ENCODE measurements at regions not wholly inside any gene's neighbourhood (a gene's known extent, or its start where the extent isn't known, plus 50 kb on each side); places are given as distances from the start of the nearest gene placed in this dataset. TPM values are rescaled to one million over a fixed set of nuclear protein-coding genes. Genes with fewer than 3 reads are reported as not detected.

DNA sequence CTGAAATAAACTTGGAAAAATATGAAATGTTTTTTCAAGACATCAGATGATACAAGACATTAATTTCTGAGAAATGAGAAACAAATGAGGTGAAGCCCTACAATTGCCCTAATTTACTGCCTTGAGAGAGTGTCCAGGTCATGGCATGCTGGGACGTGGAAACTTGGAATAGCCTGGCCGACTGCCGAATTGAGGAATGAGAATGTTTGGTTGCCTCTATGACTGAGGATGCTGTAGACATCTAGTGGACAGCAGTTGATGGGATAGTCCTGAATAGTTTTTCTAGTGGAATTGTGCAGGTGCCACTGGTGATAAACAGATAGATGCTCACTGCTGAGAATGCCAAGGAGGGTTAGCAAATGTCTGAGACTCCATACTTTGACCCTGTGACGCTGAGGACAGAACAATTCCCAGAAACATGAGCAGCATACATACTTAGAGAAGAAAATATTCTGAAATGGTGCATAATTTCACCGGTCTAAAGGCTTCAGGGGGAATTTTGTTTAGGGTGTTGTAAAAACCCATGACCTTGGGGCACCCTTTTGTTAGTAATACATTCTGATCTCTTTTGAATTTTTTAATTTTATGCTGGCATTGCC, 56.5 kb upstream of the CWC22 start:
- peak; percentile 48 for DNase-seq (ENCODE audit: low read depth)
- peak; percentile 11 for TF ChIP-seq CTCF (IDR thresholded peaks at IDR 0.05; ENCODE audit: insufficient read depth, low read length)
- no peak overlapping the region for H3K4me3 ChIP-seq (ENCODE audit: low read depth, low read length)

DNA sequence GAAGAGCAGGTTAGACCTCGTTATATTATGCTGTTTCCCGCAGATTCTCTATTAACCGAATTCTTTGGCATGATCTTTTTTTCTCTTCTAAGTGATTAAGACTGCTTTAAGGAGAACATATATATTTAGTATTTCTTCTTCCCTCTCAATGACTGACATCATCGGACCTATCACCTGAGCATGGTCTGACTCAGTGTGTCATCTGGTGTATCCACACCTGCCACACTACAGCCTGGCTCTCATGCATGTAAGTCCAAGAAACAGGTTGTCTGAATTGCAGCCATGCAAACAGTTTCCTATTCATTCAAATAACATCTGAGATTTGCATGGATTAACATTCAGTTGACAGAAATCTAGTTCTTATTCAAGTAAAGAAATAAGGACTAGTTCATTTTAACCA, 55.1 kb upstream of the CWC22 start:
- H3K4me3 ChIP-seq (ENCODE audit: low read depth, low read length), result no peak overlapping the region
- no peak for TF ChIP-seq CTCF (IDR thresholded peaks at IDR 0.05; ENCODE audit: insufficient read depth, low read length)
- DNase-seq (ENCODE audit: low read depth), result no peak

DNA sequence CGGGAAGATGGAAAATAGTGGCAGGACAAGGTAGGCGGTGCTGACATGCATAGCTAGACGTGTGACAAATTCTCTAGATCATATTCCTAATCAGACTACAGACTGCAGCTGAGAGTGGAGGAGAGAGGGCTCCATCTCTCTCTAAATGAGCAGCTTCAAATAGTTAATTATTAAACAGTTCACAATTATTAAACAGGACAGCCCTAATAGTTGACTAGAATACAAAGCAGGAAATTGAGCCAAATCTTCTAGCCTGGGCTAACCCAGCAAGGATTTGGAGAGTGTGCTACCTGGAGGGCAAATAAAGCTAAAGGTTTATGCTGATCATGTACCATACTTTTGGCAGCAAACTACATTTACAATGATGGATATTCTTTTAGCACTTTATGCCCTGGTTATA, 54.4 kb upstream of the CWC22 start:
- DNase-seq (ENCODE audit: low read depth), result no peak
- TF ChIP-seq CTCF (IDR thresholded peaks at IDR 0.05; ENCODE audit: insufficient read depth, low read length), result no peak
- no peak overlapping the region for H3K4me3 ChIP-seq (ENCODE audit: low read depth, low read length)

DNA sequence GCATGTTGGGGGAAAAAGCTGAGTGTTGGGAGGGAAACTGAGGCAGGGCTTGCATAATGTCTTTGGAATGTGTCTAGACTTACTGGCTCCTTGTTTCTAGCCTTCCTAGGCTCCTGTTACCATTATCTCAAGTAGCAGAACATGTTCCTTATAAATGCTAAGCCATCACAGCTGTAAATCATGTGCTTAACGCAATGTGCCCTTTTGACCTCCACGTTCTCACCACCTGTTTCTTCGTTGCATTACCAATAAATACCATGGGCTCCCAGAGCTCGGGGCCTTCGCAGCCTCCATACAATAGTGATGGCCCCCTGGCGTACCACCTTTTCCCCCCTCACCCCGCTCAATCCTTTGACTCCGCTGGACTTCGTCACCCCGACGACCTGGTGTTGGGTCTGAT, 54.0 kb upstream of the CWC22 start:
- no peak for DNase-seq (ENCODE audit: low read depth)
- TF ChIP-seq CTCF (IDR thresholded peaks at IDR 0.05; ENCODE audit: insufficient read depth, low read length), result no peak
- H3K4me3 ChIP-seq (ENCODE audit: low read depth, low read length), result no peak overlapping the region

DNA sequence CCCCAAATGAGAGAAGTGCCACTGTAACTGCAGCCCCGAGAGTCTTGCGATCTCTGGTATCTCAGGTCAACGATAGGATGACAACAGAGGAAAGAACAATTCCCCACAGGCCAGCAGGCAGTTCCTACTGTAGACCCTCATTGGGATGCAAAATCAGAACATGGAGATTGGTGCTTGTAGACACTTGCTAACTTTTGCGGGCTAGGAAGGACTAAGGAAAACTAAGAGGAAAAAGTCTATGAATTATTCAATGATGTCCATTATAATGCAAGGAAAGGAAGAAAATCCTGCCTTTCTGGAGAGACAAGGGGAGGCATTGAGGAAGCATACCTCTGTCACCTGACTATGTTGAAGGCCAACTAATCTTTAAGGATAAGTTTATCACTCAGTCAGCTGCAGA, 51.9 kb upstream of the CWC22 start:
- no peak for TF ChIP-seq CTCF (IDR thresholded peaks at IDR 0.05; ENCODE audit: insufficient read depth, low read length)
- DNase-seq (ENCODE audit: low read depth), result no peak

DNA sequence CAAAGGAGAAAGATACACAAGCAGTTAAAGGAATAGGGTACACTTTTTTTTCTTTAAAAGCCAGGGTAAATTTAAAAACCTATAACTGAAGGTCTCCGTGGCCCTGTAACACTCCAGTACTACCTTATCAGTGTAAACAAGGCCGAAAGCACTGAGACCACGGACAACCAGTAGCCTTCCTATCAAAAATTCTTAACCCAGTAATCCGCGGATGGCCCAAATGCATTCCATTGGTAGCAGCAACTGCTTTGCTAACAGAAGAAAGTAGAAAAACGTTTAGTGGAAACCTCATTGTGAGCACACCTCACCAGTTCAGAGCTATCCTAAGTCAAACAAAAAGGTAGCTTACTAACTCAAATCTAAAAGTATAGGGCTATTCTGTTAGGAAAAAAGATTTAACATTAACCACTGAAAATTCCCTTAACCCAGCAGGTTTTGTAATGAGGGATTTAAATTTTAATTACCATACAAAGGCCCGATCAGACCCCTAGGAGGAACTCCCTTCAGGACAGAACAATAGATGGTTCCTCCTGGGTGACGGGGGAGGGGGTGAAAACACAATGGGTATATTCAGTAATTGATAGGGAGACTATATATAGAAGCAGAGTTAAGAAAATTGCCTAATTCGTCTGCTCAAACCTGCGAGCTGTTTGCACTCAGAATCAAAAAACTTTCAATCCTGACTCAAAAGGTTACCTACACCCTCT, 50.8 kb upstream of the CWC22 start:
- H3K4me3 ChIP-seq (ENCODE audit: low read depth, low read length), result no peak overlapping the region
- TF ChIP-seq CTCF (IDR thresholded peaks at IDR 0.05; ENCODE audit: insufficient read depth, low read length), result no peak
- DNase-seq (ENCODE audit: low read depth), result no peak

More for the DNA sequence above, 51.9 kb upstream of the CWC22 start:
- H3K4me3 ChIP-seq (ENCODE audit: low read depth, low read length), result no peak overlapping the region

Small RNA genes in the stretch of these regions (small RNA-seq; reads per million reads assigned to genes)
- gene AC012669.1, result not detected

Measured in fibroblast of the aortic adventitia (primary cell).